ENCODE measurements at regions not wholly inside any gene's neighbourhood (a gene's known extent, or its start where the extent isn't known, plus 50 kb on each side); places are given as distances from the start of the nearest gene placed in this dataset.

DNA sequence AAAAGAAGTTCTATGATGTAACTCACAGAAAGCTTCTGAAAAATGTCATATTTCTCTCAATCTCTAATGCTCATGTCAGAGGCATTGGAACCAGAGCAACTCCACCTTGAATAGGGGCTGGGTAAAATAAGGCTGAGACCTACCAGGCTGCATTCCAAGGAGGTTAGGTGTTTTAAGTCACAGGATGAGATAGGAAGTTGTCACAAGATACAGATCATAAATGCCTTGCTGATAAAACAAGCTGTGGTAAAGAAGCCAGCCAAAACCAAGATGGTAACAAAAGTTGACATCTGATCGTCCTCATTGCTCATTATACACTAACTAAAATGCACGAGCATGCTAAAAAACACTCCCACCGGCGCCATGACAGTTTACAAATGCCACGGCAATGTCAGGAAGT is 411.1 kb upstream of the GRIA1 start:
- TF ChIP-seq, protein P1, sequence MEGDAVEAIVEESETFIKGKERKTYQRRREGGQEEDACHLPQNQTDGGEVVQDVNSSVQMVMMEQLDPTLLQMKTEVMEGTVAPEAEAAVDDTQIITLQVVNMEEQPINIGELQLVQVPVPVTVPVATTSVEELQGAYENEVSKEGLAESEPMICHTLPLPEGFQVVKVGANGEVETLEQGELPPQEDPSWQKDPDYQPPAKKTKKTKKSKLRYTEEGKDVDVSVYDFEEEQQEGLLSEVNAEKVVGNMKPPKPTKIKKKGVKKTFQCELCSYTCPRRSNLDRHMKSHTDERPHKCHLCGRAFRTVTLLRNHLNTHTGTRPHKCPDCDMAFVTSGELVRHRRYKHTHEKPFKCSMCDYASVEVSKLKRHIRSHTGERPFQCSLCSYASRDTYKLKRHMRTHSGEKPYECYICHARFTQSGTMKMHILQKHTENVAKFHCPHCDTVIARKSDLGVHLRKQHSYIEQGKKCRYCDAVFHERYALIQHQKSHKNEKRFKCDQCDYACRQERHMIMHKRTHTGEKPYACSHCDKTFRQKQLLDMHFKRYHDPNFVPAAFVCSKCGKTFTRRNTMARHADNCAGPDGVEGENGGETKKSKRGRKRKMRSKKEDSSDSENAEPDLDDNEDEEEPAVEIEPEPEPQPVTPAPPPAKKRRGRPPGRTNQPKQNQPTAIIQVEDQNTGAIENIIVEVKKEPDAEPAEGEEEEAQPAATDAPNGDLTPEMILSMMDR (IDR thresholded peaks at IDR 0.05; ENCODE audit: insufficient read depth, low read depth, low read length, missing control alignments), result no peak
- no peak for DNase-seq (ENCODE audit: low read depth)
- H3K4me3 ChIP-seq (ENCODE audit: low read depth, low read length), result no peak overlapping the region

DNA sequence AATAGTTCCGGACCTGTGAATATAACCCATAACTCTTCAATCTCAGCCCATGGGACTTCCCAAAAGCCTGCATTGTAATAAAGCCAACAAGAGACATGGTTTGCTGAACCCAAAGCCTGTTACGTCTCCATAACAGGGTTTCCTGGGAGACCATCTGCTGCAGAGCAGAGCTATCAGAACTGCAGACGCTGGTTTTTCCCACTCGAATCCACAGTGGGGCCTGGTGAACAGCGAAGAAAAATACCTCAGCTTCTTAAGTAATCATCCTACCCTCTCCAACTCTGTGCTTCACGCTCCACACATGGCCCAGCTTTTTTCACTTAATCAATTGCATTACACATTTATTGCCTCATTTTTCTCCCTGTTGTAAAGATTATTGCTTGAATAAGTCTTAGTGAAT is 409.5 kb upstream of the GRIA1 start:
- H3K4me3 ChIP-seq (ENCODE audit: low read depth, low read length), result no peak overlapping the region
- DNase-seq (ENCODE audit: low read depth), result no peak
- TF ChIP-seq, protein P1 (IDR thresholded peaks at IDR 0.05; ENCODE audit: insufficient read depth, low read depth, low read length, missing control alignments), result no peak

DNA sequence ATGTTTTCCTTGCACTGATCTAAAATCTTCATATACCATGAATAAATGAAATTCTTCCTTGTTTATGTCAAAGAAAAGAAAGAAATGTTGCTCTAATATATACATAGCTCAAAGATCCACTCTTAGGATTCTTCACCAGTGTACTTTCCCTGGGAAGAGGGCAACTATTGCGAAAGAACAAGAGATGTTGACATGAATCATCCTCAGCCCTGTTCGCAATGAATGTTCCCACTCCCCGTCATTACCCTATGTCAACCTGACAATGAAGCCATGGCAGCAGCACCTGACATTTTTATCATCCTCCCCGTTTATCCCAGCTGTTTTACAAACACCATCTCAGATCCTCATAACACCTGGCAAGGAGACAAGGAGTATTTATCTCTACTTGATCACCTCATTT is 409.1 kb upstream of the GRIA1 start:
- no peak for DNase-seq (ENCODE audit: low read depth)
- no peak overlapping the region for H3K4me3 ChIP-seq (ENCODE audit: low read depth, low read length)
- TF ChIP-seq, protein P1 (IDR thresholded peaks at IDR 0.05; ENCODE audit: insufficient read depth, low read depth, low read length, missing control alignments), result no peak

DNA sequence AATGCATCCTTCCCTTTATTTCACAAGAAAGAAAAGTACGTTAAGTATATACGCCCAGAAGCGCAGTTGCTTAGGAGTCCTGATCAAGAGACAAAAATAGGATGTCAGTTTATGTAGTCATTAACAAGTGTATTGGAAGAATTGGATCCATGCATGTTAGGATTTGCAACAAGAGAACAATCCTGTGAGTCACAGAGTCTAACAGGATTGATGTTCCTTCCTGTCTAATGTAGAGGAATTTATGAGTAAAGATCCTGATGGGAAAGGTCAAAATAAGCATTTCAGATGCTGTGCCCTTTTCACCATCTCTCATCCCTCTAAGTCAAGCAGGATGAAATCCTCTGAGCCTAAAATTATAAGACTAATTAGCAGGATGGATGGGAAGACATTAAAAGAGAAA is 406.0 kb upstream of the GRIA1 start:
- TF ChIP-seq, protein P1 (IDR thresholded peaks at IDR 0.05; ENCODE audit: insufficient read depth, low read depth, low read length, missing control alignments), result no peak
- H3K4me3 ChIP-seq (ENCODE audit: low read depth, low read length), result no peak overlapping the region
- DNase-seq (ENCODE audit: low read depth), result no peak

DNA sequence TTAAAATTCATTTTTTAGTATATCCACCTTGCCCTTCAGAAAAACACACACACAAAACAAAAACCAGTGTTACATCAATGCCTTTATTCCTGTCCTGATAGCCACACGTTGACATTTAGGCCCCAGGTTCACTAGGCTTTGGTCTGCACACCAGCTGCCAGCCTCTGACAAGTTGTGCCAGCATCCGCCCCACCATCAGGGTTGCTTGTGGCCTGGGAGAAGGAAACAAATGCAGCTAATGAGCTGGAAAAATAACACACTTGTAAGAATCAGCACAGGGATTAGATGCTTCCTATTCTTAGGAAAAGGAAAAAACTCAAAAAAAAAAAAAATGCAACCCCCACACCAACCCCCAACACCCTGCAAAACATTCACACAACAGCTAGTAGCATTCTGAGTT is 404.0 kb upstream of the GRIA1 start:
- TF ChIP-seq, protein P1 (IDR thresholded peaks at IDR 0.05; ENCODE audit: insufficient read depth, low read depth, low read length, missing control alignments), result no peak
- no peak for DNase-seq (ENCODE audit: low read depth)
- no peak overlapping the region for H3K4me3 ChIP-seq (ENCODE audit: low read depth, low read length)

DNA sequence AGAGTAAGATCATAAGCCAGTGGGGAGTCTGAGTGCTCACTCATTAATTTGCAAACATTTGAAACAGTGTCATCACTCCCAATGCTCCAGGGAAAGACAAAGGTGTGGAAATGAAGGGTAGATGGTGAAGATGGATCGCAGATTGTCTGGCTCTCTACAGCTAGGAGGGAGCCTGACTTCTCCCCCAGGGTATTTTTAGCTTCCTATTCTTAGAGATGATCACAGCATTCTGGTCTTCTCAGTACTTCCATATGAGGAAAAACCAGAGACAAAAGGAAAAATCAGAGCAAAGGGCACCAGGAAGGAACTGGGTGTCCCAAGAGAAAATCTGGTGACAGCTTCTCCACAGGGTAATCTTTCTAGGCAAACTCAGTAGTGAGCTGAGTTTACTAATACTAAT is 401.9 kb upstream of the GRIA1 start:
- DNase-seq (ENCODE audit: low read depth), result no peak
- no peak overlapping the region for H3K4me3 ChIP-seq (ENCODE audit: low read depth, low read length)
- TF ChIP-seq, protein P1 (IDR thresholded peaks at IDR 0.05; ENCODE audit: insufficient read depth, low read depth, low read length, missing control alignments), result no peak

DNA sequence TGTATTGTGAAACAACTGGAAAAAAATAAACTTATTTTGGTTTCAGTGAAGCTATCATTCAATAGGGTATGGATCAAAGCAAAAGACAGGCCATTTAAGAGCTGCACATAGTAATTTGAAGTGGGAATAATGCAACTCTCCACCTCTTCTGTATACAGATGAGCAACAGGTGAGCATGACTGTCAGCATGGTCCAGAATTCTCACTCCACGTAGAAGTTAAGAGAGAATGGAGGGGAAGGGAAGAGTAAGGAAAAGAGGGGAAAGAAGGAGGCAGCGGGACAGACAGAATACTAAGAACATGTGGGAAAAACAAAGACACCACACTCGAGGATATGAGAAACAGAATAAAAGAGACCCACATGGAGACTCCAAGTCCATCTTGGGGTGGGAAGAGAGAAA is 396.1 kb upstream of the GRIA1 start:
- TF ChIP-seq, protein P1 (IDR thresholded peaks at IDR 0.05; ENCODE audit: insufficient read depth, low read depth, low read length, missing control alignments), result no peak
- no peak for DNase-seq (ENCODE audit: low read depth)
- no peak overlapping the region for H3K4me3 ChIP-seq (ENCODE audit: low read depth, low read length)

All from GM12865 (cell line).